ENCODE measurements at regions not wholly inside any gene's neighbourhood (a gene's known extent, or its start where the extent isn't known, plus 50 kb on each side); places are given as distances from the start of the nearest gene placed in this dataset.

DNA sequence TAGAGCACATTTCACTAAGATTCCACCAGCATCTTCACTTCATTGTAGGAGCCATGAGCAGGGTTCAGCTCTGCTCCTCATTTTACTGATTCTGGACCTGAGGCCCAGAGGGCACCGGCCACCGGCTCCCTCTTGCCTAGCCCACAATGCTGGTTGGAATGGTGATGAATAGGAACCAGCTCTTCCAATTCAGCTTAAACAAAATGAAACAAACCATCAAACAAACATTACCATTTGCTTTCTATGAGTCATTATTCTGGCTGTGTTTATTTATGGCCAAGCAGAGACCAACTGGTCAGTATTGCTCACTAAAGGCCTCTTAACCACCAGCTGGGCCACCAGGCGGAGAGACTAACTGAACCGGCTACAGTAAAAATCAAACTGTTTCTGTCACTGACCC lies 176.7 kb downstream of the MTX2 start:
- H3K4me1 Mint-ChIP-seq = peaks cover 7% of the 10 kb centered on the region
- no peak for TF ChIP-seq CTCF (IDR thresholded peaks at IDR 0.05; ENCODE audit: unreplicated experiment)

GRCh38 chr2:176446718-176447414 lies 177.6 kb downstream of the MTX2 start:
- Mint-ChIP-seq H3K9me3 (no peaks in the 10 kb centered on the region), H3K27me3 (ENCODE audit: low read depth) (peaks cover 23% of the 10 kb centered on the region), H3K36me3 (no peaks in the 10 kb centered on the region), H3K4me1 (peaks cover 7% of the 10 kb centered on the region), H3K4me3 (no peak overlapping the region), H3K27ac (no peak overlapping the region)
- DNase-seq (ENCODE audit: low spot score in 2 of 2, unreplicated experiment in 2 of 2) = no peak
- TF ChIP-seq CTCF (IDR thresholded peaks at IDR 0.05; ENCODE audit: unreplicated experiment) = no peak

More for the DNA sequence above, 176.7 kb downstream of the MTX2 start:
- Mint-ChIP-seq H3K27me3 (ENCODE audit: low read depth) (peaks cover 22% of the 10 kb centered on the region), H3K36me3 (no peaks in the 10 kb centered on the region), H3K9me3 (no peaks in the 10 kb centered on the region), H3K27ac (no peak overlapping the region), H3K4me3 (no peak overlapping the region)
- DNase-seq (ENCODE audit: low spot score in 2 of 2, unreplicated experiment in 2 of 2) = no peak

- H3K4me1 Mint-ChIP-seq = peaks cover 7% of the 10 kb centered on the region
- H3K36me3 Mint-ChIP-seq = no peaks in the 10 kb centered on the region
- no peak overlapping the region for H3K27ac Mint-ChIP-seq
- H3K4me3 Mint-ChIP-seq = no peak overlapping the region
- no peak for DNase-seq (ENCODE audit: low spot score in 2 of 2, unreplicated experiment in 2 of 2)
- no peak for TF ChIP-seq CTCF (IDR thresholded peaks at IDR 0.05; ENCODE audit: unreplicated experiment)
- peaks cover 20% of the 10 kb centered on the region for H3K27me3 Mint-ChIP-seq (ENCODE audit: low read depth)
- H3K9me3 Mint-ChIP-seq = no peaks in the 10 kb centered on the region
These were observed 178.4 kb downstream of the MTX2 start for GRCh38 chr2:176447616-176448015.

- no peak overlapping the region for H3K4me3 Mint-ChIP-seq
- peaks cover 32% of the 10 kb centered on the region for H3K27me3 Mint-ChIP-seq (ENCODE audit: low read depth)
- H3K4me1 Mint-ChIP-seq = peaks cover 8% of the 10 kb centered on the region
- DNase-seq (ENCODE audit: low spot score in 2 of 2, unreplicated experiment in 2 of 2) = no peak
- no peaks in the 10 kb centered on the region for H3K36me3 Mint-ChIP-seq
- H3K9me3 Mint-ChIP-seq = no peaks in the 10 kb centered on the region
- H3K27ac Mint-ChIP-seq = no peak overlapping the region
- TF ChIP-seq CTCF (IDR thresholded peaks at IDR 0.05; ENCODE audit: unreplicated experiment) = no peak
These were observed 180.6 kb downstream of the MTX2 start for GRCh38 chr2:176449852-176450251.

DNA sequence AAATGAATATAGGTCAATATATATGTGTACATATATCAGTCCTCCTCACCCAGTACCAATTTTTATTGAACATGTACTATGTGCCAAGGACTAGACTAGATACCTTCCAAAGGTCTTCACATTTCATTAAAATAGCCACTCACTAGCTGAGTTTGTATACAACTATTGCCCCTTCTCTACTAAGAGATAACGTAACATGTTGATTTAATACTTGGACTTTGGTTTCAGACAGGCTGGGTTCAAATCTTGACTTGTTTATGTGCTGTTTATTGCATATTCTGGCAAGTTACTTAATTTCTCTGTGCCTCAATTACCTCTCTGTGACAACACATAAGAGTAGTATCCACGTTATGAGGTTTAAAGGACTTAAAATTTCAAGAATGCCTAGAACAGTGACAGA lies 184.5 kb downstream of the MTX2 start:
- Mint-ChIP-seq H3K27ac (no peak overlapping the region), H3K36me3 (no peaks in the 10 kb centered on the region), H3K4me3 (no peak overlapping the region), H3K27me3 (ENCODE audit: low read depth) (peaks cover 53% of the 10 kb centered on the region), H3K4me1 (peaks cover 16% of the 10 kb centered on the region), H3K9me3 (no peaks in the 10 kb centered on the region)
- TF ChIP-seq CTCF (IDR thresholded peaks at IDR 0.05; ENCODE audit: unreplicated experiment) = no peak
- no peak for DNase-seq (ENCODE audit: low spot score in 2 of 2, unreplicated experiment in 2 of 2)
